HUES64 (cell line): ENCODE measurements at regions not wholly inside any gene's neighbourhood (a gene's known extent, or its start where the extent isn't known, plus 50 kb on each side); places are given as distances from the start of the nearest gene placed in this dataset.
"Not testable (repeated sequence)": the region's sequence is repeated elsewhere in the genome, so short reads cannot be mapped to it uniquely, and the experiment has no call there.

ENCODE experiments used
- H3K27ac ChIP-seq: 2 replicates; pipeline ENCODE4 v1.7.0; 2013; ENCODE audit warnings: low read depth, low read length, inconsistent platforms
- H3K27me3 ChIP-seq: 2 replicates; pipeline ENCODE4 v1.6.1; 2013; ENCODE audit warnings: mild to moderate bottlenecking, low read length; ENCODE audit not compliant: insufficient read depth
- H3K36me3 ChIP-seq: 2 replicates; pipeline ENCODE4 v1.6.1; 2013; ENCODE audit warnings: mild to moderate bottlenecking, low read length; ENCODE audit not compliant: insufficient read depth
- H3K4me1 ChIP-seq: 2 replicates; pipeline ENCODE4 v1.6.1; 2013; ENCODE audit warnings: mild to moderate bottlenecking, low read length, moderate library complexity; ENCODE audit not compliant: insufficient read depth
- H3K4me3 ChIP-seq: 2 replicates; pipeline ENCODE4 v1.5.1; 2013; ENCODE audit warnings: mild to moderate bottlenecking, low read length, moderate library complexity
- H3K9ac ChIP-seq: 2 replicates; pipeline ENCODE4 v1.6.1; 2013; ENCODE audit warnings: mild to moderate bottlenecking, low read depth, low read length
- H3K9me3 ChIP-seq: 2 replicates; pipeline ENCODE4 v1.6.1; 2013; ENCODE audit warnings: low read depth, low read length; ENCODE audit not compliant: insufficient read depth
- WGBS: fragments of 150-250, 120-280 bp; methylation state at CpG from one replicate; pipeline ENCODE4 v1.1.7; 2013; ENCODE audit warnings: missing lambda C conversion rate; 5-methylcytosine and 5-hydroxymethylcytosine counted together

DNA sequence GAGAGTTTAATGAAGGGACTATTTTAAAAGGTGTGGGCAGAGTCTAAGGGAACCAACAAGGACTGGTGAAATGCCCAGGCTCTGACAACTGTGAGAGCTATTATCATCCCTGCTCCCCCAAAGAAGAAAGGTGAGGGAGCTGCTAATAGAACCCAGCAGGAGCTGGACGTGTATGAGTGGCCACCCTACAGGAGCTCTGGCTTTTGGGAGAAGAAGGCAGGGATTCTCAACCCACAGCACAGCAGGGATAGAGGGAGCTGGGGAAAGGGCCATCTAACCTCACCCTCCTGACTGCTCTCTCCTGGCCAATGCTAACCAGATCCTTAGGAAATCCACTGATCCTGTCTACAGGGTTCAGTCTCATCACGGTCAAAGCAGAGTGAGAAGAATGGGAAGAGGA lies 57.1 kb downstream of the GRIN2B start:
- Histone ChIP-seq H3K27ac (no peak overlapping the region), H3K36me3 (no peaks in the 10 kb centered on the region), H3K27me3 (no peaks in the 10 kb centered on the region), H3K9me3 (no peaks in the 10 kb centered on the region), H3K9ac (no peak overlapping the region), H3K4me1 (no peaks in the 10 kb centered on the region), H3K4me3 (no peak overlapping the region)
- WGBS = 67% methylated on average over 1 of the region's 2 CpGs

DNA sequence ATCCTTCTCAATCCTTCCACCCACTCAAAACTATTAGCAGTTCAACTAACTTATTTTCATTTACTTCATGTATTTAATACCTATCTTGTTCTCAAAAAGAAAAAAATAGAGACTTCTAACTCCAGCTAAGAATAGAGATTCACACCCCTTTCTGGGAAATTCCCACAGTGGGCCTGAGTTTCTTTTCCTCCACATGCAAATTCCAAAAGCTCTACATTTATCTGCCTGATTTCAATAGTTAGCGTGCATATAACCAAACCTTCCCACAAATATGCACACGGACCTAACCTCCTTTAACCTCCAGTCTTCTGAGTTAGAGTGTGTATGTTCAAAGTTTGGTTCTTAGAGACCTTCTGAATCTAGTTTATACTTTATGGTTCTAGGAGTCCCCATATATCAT lies 62.5 kb downstream of the GRIN2B start:
- H3K4me3 ChIP-seq = no peak overlapping the region
- H3K36me3 ChIP-seq = no peaks in the 10 kb centered on the region
- no peaks in the 10 kb centered on the region for H3K4me1 ChIP-seq
- H3K9me3 ChIP-seq = no peaks in the 10 kb centered on the region
- WGBS = 40% methylated on average over 2 of the region's 2 CpGs
- H3K9ac ChIP-seq = no peak overlapping the region
- no peaks in the 10 kb centered on the region for H3K27me3 ChIP-seq
- no peak overlapping the region for H3K27ac ChIP-seq

DNA sequence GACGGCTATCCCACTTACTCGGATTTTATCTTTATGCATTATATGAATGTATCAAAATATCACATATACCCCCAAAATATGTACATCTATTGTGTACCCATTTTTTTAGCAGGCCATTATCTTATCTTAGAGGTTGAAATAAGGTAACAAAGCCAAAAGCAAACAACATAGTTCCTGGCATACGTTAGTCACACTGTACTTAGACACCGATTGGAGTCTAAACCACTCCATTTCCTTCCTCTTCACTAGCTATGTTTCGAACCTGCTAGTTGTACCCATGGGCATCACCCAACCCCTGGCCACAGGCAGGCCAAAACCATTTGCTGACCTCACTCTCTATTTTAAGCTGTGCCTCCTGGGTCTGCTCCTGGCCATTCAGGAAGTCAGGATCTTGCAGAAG lies 66.3 kb downstream of the GRIN2B start:
- Histone ChIP-seq H3K4me3 (no peak overlapping the region), H3K4me1 (no peaks in the 10 kb centered on the region), H3K36me3 (no peaks in the 10 kb centered on the region), H3K9ac (no peak overlapping the region), H3K27me3 (no peaks in the 10 kb centered on the region), H3K27ac (no peak overlapping the region), H3K9me3 (no peaks in the 10 kb centered on the region)
- WGBS = 93% methylated on average over 3 of the region's 5 CpGs

DNA sequence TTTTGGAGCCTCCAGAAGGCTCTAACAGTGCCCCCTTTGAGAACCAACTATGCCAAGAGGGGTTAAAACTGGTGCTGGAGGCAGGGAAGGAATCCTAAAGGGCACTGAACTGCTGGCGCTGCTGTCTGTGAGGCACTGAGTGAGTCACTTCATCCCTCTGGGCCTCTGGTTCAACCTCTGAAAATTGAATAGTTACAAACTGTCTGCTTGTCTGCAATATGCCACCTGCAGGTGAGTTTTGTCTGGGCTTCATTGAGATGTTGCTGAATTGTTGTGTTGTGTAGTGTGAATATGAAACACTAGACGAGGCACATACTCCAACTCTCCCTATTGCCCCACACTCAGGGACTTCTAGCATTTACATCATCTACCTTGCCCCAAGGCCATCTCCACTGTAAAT lies 68.0 kb downstream of the GRIN2B start:
- no peaks in the 10 kb centered on the region for H3K4me1 ChIP-seq
- H3K36me3 ChIP-seq = no peaks in the 10 kb centered on the region
- no peaks in the 10 kb centered on the region for H3K9me3 ChIP-seq
- no peak overlapping the region for H3K4me3 ChIP-seq
- H3K9ac ChIP-seq = no peak overlapping the region
- H3K27me3 ChIP-seq = no peaks in the 10 kb centered on the region
- no peak overlapping the region for H3K27ac ChIP-seq
- 85% methylated on average over 1 of the region's 2 CpGs for WGBS

DNA sequence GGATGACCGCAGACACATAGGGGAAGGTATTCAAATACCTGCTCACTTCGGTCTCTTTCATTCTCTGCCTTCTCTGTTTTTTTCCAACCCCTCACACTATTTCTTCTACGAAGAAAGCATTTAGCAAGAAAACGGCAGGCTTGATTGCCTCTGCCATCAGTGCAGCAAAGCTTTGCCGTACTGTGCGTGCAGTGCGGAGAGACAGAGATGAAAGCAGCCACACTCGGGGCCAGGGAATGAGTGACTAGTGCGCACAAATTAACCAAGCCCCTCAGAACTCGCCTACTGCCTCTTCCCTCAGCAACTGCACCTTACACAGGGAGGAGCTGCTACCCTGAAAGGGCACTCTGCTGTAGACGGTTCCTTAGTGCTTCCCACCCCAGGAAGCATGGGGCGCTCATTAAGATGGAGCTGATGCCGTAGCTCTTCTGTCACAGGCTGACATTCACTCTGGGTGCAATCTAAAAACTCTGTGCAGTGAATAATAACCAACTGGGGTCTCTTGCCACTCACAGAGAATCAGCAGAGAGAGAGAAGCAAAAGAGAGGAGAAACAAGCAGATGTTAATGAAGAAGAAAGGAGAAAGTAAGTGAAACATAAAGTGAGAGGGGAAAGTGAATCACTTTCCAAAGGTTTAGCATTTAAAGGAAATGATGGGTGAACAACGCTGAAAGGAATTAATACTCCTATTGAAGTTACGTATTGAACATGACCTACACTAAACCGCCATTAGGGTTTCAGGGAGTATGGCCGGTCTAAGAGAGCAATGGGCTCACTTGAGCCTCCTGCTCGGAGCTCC lies 69.4 kb downstream of the GRIN2B start:
- H3K9ac ChIP-seq = no peak overlapping the region
- no peaks in the 10 kb centered on the region for H3K4me1 ChIP-seq
- WGBS = 93% methylated on average over 18 of the region's 18 CpGs
- H3K27me3 ChIP-seq = no peaks in the 10 kb centered on the region
- no peaks in the 10 kb centered on the region for H3K36me3 ChIP-seq
- H3K27ac ChIP-seq = no peak overlapping the region
- no peaks in the 10 kb centered on the region for H3K9me3 ChIP-seq
- no peak overlapping the region for H3K4me3 ChIP-seq

DNA sequence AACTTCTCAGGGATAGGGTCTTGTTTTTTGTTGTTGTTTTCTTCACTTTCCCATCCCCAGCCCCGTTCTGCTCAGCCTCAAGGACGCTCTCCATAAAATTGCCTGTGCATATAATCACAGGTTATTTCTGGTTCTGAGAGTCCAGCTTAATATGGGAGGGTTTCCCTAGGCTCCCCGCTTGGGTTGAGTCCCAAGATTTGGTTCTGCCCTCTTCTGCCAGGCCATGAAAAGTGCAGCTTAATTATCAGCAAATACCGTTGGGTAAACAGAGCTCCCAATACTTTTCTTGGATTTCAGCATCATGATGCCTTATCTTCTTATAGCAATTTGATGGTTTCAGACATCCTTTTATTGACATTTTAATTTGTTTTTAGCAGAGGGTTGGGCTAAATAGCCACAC lies 75.6 kb downstream of the GRIN2B start:
- 92% methylated on average over 4 of the region's 4 CpGs for WGBS

DNA sequence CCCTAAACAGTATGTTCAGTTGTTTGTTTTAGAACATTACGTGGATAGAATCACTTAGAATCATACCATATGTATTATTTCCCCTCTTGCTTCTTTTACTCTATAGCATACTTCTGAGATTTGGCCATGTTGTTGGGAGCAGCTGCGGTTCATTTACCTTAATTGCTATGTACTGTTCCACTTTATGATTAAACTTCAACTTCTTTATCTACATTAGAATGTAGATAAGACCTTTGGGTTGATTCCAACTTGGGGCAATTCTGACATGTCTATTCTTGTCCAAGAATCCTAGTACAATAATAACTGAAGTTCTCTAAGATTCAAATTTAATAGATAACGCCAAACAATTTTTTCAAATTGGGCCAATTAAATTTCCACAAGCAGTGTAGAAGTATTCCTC lies 80.7 kb downstream of the GRIN2B start:
- Histone ChIP-seq H3K36me3 (no peaks in the 10 kb centered on the region), H3K27ac (no peak overlapping the region), H3K4me3 (no peak overlapping the region), H3K4me1 (no peaks in the 10 kb centered on the region), H3K9me3 (peaks cover 3% of the 10 kb centered on the region; the same call in 1 of the 2 replicates), H3K27me3 (no peaks in the 10 kb centered on the region), H3K9ac (no peak overlapping the region)
- 99% methylated on average over 3 of the region's 3 CpGs for WGBS

More for the DNA sequence above, 75.6 kb downstream of the GRIN2B start:
- no peaks in the 10 kb centered on the region for H3K36me3 ChIP-seq
- H3K9ac ChIP-seq = no peak overlapping the region
- H3K4me1 ChIP-seq = no peaks in the 10 kb centered on the region
- H3K27ac ChIP-seq = no peak overlapping the region
- H3K9me3 ChIP-seq = peaks cover 3% of the 10 kb centered on the region; the same call in 1 of the 2 replicates
- no peaks in the 10 kb centered on the region for H3K27me3 ChIP-seq
- no peak overlapping the region for H3K4me3 ChIP-seq

DNA sequence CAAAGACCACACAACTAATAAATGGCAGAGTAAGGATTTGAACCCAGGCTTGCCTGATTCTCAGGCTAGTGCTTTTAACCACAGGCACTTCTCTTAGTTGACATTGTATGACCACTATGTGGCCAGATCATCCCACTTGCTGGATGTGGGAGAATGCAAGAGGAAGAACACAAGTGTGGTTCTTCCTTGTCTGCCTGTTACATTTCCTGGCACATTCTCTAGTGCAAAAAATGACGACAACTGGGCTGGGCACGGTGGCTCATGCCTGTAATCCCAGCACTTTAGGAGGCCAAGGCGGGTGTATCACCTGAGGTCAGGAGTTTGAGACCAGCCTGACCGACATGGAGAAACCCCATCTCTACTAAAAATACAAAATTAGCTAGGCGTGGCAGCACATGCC lies 83.0 kb downstream of the GRIN2B start:
- H3K4me3 ChIP-seq, H3K9me3 ChIP-seq, H3K27ac ChIP-seq, H3K36me3 ChIP-seq, H3K4me1 ChIP-seq, H3K9ac ChIP-seq, H3K27me3 ChIP-seq: not testable (repeated sequence)
- 94% methylated on average over 5 of the region's 5 CpGs for WGBS

DNA sequence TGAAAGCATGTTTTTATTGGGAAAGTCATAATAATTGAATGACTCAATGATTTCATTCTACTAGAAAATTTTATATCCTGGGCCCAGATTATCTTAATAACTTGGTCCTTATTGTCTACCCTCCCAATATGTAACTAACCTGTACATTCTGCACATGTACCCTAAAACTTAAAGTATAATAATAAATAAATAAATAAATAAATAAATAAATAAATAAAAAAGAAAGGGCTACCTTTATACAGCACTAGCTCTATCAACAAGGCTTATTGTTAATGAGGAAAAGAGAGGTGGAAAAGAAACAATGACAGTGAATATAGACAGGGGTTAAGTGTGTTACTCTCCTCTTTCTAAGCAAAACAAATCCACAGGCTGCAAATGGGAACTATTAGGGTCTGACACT lies 83.6 kb downstream of the GRIN2B start:
- Histone ChIP-seq H3K9me3 (no peaks in the 10 kb centered on the region), H3K36me3 (no peaks in the 10 kb centered on the region), H3K27ac (no peak overlapping the region), H3K4me3 (no peak overlapping the region), H3K9ac (no peak overlapping the region), H3K27me3 (no peaks in the 10 kb centered on the region), H3K4me1 (no peaks in the 10 kb centered on the region)

DNA sequence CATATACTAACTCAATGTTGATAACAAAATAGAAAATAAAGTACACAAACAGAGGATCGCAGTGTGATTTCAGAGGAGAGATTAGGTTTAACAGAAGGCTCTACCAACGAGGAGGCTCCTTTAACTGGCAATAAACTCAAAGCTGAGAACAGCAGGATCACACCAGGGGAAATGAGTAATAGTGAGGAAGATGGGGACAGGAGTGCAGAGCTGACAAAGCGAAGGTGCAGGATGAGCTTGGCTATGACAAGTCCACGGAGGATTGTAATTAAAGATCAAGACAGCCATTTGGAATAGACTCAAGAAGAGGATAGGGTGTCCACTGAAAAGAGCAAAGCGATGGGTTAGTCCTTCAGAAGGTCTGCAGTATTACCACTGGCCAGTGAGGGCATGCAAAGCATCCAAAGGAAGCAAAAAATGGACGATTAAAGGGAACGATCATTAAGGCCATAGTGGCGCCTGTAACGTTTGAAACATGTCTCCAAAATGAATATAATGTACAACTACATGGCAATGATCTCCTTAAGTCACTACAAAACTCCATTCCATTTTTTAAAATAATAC lies 85.3 kb downstream of the GRIN2B start:
- WGBS = 87% methylated on average over 9 of the region's 9 CpGs
- no peaks in the 10 kb centered on the region for H3K4me1 ChIP-seq
- H3K27me3 ChIP-seq = no peaks in the 10 kb centered on the region
- no peak overlapping the region for H3K9ac ChIP-seq
- H3K36me3 ChIP-seq = no peaks in the 10 kb centered on the region
- H3K27ac ChIP-seq = no peak overlapping the region
- H3K9me3 ChIP-seq = no peaks in the 10 kb centered on the region
- H3K4me3 ChIP-seq = no peak overlapping the region

DNA sequence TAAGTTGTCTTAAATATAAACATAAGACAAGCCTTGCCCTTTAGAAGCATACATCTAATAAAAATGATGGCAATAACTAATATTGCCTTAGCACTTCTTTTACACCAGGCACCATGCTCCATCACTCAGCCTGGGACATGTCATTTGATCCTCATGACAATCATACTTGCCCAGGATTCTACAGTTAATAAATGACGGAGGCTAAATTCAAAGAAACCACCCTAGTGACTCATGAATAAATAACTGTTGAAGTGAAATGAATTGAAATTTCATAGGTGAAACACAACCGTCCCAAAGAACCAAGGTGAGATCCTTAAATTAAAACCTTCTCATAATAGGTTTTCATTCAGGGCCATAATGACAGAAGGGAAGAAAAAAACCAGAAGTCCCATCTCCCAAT lies 89.5 kb downstream of the GRIN2B start:
- WGBS = 100% methylated on average over 2 of the region's 2 CpGs
- Histone ChIP-seq H3K9ac (no peak overlapping the region), H3K27ac (no peak overlapping the region), H3K9me3 (no peaks in the 10 kb centered on the region), H3K27me3 (no peaks in the 10 kb centered on the region), H3K4me3 (no peak overlapping the region), H3K4me1 (no peaks in the 10 kb centered on the region), H3K36me3 (no peaks in the 10 kb centered on the region)

DNA sequence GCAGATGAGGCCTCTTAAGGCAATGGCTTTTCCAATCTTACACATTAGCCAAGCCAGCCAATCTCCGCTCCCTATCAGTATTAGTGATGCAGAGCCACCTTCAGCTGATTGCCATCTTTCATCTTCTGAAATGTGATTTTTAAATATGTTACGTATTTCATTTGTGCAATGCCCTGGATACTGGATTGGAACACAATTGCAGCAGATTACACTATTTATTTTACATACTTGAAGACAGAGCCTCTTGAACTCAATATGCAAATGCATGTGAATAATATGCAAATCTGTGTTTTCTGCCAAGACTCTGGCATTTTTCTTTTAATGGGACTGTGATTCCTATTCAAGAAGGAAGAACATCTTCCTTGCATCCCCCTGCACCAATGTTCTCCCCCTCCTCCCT lies 90.5 kb downstream of the GRIN2B start:
- Histone ChIP-seq H3K27ac (no peak overlapping the region), H3K4me3 (no peak overlapping the region), H3K9ac (no peak overlapping the region), H3K4me1 (no peaks in the 10 kb centered on the region), H3K36me3 (no peaks in the 10 kb centered on the region), H3K9me3 (no peaks in the 10 kb centered on the region), H3K27me3 (no peaks in the 10 kb centered on the region)
- WGBS = 100% methylated on average over 2 of the region's 2 CpGs
